Neural crest cell (in vitro differentiated cells): ENCODE measurements at regions not wholly inside any gene's neighbourhood (a gene's known extent, or its start where the extent isn't known, plus 50 kb on each side); places are given as distances from the start of the nearest gene placed in this dataset.
A peak's percentile ranks its signal among the peaks of the same experiment; 100 is the strongest.

Experiments
- DNase-seq: peaks from one replicate; pipeline ENCODE4 v3.0.0; 2021; ENCODE audit warnings: low read depth, mixed read lengths, low spot score
- H3K27ac Mint-ChIP-seq: one replicate; pipeline ENCODE4 v1.8.0; 2021; ENCODE audit warnings: mild to moderate bottlenecking, mixed read lengths; ENCODE audit not compliant: unreplicated experiment
- H3K27me3 Mint-ChIP-seq: 2 replicates; pipeline ENCODE4 v1.8.0; 2021; ENCODE audit warnings: low read depth, mild to moderate bottlenecking, mixed read lengths
- H3K36me3 Mint-ChIP-seq: 2 replicates; pipeline ENCODE4 v1.8.0; 2021; ENCODE audit warnings: low read depth, mild to moderate bottlenecking, mixed read lengths
- H3K4me1 Mint-ChIP-seq: 2 replicates; pipeline ENCODE4 v1.8.0; 2021; ENCODE audit warnings: mixed read lengths
- H3K4me3 Mint-ChIP-seq: one replicate; pipeline ENCODE4 v1.8.0; 2021; ENCODE audit warnings: mild to moderate bottlenecking, mixed read lengths
- H3K9me3 Mint-ChIP-seq: 2 replicates; pipeline ENCODE4 v1.8.0; 2021; ENCODE audit warnings: mixed read lengths
- TF ChIP-seq, protein P1 (sequence below): fragments of 200-600 bp; sonication (generic); conservative IDR thresholded peaks from 2 replicates; pipeline ENCODE4 v1.5.0; 2021; ENCODE audit warnings: antibody characterized with exemption, mild to moderate bottlenecking

DNA sequence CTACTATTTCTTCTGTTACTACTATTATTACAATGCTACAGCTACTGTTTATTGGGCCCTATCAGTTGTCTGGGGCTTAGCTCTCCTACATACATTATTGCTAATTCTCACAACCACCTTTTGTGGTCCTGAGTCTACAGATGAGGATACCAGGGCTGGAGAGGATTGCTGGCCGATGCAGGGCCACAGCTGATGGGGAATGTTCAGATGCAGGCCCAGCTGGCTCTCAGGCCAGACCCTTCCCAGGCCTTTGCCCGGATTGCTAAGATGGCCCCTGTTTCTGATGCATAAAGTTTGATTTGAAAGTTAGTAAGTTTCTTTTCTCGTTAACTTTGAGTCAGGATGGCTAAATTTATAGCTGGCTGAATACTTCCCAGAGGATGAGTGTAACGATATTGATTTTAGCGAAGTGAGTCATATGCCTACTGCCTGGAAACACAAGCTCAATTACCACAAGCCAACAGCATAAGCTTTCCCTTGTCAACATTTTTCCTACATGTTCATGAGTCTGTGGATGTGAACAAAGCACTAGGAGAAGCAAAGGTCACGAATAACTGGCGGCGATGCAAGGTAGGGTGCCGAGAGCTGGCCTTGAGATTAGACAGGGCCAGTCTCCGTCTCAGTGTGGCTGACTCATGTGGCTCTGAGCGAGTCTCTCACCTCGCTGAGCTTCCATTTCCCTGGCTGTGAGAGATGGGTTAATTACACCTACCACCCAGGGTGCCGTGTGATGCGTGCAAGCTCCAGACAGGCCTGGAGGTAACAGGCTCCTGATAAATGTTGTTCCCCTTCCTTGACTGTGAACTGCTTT is 111.0 kb downstream of the BEGAIN start:
- Mint-ChIP-seq H3K4me1 (no peaks in the 10 kb centered on the region), H3K36me3 (no peaks in the 10 kb centered on the region), H3K9me3 (no peaks in the 10 kb centered on the region), H3K4me3 (no peak overlapping the region), H3K27ac (no peak overlapping the region), H3K27me3 (no peaks in the 10 kb centered on the region)
- no peak for DNase-seq
- TF ChIP-seq, protein P1, sequence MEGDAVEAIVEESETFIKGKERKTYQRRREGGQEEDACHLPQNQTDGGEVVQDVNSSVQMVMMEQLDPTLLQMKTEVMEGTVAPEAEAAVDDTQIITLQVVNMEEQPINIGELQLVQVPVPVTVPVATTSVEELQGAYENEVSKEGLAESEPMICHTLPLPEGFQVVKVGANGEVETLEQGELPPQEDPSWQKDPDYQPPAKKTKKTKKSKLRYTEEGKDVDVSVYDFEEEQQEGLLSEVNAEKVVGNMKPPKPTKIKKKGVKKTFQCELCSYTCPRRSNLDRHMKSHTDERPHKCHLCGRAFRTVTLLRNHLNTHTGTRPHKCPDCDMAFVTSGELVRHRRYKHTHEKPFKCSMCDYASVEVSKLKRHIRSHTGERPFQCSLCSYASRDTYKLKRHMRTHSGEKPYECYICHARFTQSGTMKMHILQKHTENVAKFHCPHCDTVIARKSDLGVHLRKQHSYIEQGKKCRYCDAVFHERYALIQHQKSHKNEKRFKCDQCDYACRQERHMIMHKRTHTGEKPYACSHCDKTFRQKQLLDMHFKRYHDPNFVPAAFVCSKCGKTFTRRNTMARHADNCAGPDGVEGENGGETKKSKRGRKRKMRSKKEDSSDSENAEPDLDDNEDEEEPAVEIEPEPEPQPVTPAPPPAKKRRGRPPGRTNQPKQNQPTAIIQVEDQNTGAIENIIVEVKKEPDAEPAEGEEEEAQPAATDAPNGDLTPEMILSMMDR: no peak

GRCh38 chr14:100484531-100485267 is 102.5 kb downstream of the BEGAIN start:
- Mint-ChIP-seq H3K36me3 (no peaks in the 10 kb centered on the region), H3K4me3 (no peak overlapping the region), H3K9me3 (no peaks in the 10 kb centered on the region), H3K4me1 (peaks cover 4% of the 10 kb centered on the region), H3K27me3 (no peaks in the 10 kb centered on the region), H3K27ac (no peak overlapping the region)
- no peak for DNase-seq
- TF ChIP-seq, protein P1: no peak

DNA sequence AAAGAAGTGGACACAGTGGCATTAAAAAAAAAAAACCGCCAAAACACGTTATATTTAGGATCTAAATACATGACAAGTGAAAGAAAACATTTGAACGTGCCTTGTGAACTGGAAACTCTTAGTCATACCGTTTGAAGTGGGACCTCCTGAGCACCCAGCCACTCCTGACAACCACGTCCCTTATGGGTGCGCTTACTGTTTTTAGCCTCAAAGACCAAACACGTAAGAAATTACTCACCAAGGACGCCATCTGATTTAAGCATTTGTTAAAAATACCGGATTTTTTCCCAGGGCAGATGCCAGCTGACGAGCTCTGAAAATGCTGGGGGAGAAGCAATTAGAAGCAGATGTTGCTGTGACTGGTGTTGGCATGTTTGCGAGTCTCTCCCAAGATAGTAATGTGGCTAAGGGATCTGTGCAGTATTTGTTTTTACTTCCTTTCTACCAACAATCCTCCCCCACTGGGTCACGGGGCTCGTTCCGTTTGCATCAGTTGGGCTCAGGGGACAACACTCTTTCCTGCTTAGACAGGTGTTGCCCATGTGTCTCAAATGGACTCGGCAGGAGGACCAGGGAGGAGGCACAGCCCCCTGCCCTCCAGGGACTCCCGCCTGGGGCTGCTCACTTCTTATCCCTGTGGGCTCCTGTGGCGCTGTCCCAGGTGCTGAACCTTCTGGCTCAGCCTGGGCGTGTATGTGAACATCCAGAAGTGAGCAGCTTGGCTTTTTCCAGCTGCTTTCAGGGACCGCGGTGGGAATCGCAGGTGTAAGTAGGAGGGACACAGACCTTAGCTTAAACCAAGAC is 101.0 kb downstream of the BEGAIN start:
- peak overlapping the region; percentile 14 for H3K27ac Mint-ChIP-seq
- no peak overlapping the region for H3K4me3 Mint-ChIP-seq
- H3K9me3 Mint-ChIP-seq: no peaks in the 10 kb centered on the region
- TF ChIP-seq, protein P1: no peak
- peaks cover 8% of the 10 kb centered on the region for H3K4me1 Mint-ChIP-seq
- DNase-seq: peak; percentile 81
- H3K36me3 Mint-ChIP-seq: no peaks in the 10 kb centered on the region
- H3K27me3 Mint-ChIP-seq: no peaks in the 10 kb centered on the region
